LHCN-M2 (cell line): ENCODE measurements at regions not wholly inside any gene's neighbourhood (a gene's known extent, or its start where the extent isn't known, plus 50 kb on each side); places are given as distances from the start of the nearest gene placed in this dataset.
"Not testable (repeated sequence)": the region's sequence is repeated elsewhere in the genome, so short reads cannot be mapped to it uniquely, and the experiment has no call there.

ENCODE experiments used
- DNase-seq: peaks from one replicate; pipeline ENCODE4 v3.0.0-alpha.2; 2012; ENCODE audit warnings: low read depth

DNA sequence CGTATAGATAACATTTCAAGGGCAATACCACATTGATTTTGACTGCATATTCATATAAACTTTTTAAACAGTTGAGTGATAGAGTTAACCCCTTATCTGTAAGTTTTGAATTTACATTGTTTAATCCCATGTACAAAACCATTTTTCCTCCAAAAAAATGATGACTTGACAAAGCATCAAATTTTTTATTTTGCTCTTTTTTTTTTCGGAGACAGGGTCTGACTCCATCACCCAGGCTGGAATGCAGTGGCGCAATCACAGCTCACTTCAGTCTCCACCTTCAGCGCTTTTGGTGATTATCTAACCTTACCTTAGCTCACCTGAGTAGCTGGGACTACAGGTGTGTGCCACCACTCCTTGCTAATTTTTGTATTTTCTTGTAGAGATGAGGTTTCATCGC is 1670.1 kb upstream of the CDH9 start:
- DNase-seq = no peak

DNA sequence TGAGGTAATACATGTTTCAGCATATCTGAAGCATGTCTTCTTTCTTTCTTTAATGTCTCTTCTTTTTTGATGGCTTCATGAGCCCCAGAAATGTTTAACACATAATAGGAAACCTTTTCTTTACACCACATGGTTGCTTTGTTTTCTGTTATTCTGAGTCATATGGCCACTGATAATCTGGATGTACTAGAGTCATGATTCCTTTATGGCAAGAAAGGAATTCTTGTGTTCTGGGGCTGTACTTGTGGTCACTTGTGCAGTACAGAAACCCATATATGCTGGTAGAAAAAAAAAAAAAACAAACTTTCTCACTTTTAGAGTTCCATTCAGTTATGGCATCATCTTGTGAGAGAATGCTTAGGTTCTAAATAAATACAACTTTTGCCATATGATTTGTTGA is 1669.3 kb upstream of the CDH9 start:
- DNase-seq = peak; percentile 37

DNA sequence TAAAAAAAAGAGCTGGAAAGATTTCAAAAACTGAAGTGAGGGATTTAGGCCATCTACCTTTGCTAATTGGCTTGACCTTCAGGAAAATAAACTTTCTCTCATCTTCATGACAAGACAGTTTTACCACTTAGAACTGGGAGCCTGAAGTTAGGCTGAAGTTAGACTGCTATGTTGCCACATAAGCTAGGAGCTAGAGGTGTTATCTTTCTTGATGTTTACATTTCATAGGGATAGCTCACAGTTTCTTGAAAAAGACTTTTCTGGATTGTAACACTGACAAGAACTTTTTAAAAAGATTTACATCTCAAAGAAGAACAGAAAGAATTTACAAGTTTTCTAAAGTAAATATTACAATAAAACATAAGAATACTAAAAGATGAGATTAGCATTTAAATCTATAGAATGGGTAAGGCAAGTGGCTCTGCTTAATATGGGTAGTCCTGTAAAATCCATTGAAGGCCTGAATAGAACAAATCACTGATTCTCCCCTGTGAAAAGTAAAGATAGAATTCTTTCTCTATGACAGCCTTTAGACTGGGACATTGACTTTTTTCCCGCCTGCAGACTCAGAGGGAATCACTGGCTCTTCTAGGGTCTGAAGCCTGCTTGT is 1665.4 kb upstream of the CDH9 start:
- DNase-seq = no peak

DNA sequence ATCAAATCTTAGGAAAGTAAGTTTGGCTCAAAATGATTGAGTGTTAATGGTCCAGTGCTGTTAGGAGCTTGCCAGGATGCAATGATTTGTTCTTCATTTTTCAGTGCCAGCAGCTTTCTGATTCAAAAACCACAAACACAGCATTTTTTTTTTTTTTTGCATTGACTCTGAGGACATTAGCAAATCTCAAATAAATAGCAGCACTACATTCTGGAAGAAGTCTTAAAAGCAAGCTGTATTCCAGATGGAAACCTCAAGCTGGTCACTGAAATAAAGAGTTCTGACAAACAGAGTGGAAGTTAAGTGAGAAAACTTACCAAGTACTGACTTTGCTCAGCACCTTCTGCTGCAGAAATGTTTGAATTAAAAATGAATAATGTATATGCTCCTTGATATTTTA is 1653.1 kb upstream of the CDH9 start:
- DNase-seq = no peak

DNA sequence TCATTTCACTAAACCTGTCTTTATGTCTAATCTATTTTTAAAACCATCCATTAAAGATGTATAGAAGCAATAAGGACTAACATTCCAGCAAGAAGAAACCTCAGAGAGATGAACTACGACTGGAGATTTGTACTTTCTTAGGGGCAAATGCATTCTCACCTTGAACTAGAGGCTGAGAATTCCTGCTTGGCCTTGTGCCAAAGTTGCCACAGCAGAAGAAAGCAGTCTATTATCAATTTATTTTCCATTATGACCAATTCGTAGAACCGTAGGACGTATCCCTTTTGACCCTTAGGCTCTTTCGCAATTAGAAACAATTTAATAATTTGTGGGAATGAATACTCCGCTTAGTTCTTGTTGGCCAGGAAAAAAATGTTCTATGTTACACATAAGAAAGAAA is 1647.4 kb upstream of the CDH9 start:
- no peak for DNase-seq

DNA sequence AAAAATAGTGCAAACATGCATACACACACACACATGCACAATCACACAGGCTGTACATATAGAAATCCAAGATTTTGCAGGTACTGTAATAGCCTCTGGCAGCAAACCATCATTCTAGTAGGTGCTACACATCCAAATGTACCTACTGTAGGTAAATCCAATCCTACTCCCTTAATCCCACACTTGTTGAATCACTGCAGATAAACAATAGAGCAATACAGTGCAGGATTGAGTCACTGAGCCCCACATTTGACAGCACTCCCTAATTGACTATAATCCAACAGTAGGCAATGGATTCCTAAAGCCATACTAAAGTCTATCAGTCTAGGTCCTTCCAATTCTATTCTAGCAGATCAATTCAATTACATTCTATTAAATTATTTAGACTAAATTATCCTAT is 1640.5 kb upstream of the CDH9 start:
- no peak for DNase-seq

DNA sequence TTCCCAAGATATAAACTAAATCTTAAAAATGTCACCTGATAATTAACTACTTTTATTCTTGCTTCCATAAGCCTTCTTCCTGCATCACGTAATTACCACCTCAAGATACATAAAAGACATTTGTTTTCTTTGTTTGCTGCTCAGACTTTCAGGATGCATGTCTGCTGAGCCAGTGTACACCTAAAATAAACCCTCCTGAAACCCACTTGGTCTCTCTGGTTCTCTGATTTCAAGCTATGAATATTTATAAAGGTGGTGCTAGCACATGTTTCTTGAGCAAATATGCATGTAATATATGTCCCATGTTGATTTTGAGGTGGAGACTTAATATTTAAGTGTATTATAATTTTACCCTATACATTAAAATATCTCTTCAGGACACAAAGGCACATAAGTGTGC is 1627.7 kb upstream of the CDH9 start:
- no peak for DNase-seq

DNA sequence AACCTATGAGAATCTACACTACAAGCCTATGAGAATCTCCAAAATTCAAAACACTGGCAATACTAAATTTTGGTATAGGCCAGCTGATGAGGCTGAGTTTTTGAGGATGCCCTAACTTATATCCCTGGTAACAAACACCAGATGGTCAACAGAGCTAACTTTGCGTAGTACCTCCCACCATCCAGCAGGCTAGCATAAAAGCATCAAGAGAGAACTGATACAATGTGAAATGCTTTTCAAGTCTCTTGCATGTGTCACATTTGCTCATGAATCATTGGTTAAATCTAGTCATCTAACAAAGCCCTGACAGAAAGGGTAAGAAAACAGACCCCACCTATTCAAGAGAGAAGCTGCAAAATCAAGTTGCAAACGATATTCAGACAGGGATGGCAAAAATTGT is 1609.7 kb upstream of the CDH9 start:
- DNase-seq = peak; percentile 46

DNA sequence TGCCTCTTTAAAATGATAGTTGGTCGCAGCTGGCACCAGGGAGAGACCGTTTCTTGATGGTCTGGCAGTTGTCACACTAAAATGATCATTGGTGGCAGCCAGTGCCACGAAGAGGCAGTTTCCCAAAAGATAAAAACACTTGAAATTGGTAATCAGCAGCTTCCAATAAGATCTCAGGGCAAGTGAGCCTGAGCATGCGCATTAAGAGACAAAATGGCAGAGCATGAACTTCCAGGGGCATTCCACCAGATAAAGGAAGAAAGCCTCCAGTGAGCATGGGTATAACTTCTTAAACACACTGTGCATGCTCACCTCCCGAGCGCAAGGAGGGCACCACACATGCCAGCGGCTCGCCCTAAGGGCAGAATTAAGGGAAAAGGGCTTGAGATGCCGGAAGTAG is 1594.2 kb upstream of the CDH9 start:
- no peak for DNase-seq

DNA sequence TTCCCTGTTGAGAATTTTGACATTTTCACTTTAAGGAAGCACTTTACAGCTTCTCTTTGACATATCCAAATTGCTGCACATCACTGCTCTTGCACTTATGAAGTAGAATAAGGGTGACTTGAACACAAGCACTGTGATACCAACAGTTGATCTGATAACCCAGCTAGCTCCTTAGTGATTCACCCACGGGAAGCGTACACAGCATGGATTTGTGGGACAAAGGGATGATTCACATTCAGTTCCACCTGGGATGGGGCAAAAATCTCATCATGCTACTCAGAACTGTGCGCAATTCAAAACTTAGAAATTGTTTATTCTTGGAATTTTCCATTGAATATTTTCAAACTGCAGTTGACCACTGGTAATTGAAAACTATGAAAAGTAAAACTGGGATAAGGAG is 1565.5 kb upstream of the CDH9 start:
- no peak for DNase-seq

DNA sequence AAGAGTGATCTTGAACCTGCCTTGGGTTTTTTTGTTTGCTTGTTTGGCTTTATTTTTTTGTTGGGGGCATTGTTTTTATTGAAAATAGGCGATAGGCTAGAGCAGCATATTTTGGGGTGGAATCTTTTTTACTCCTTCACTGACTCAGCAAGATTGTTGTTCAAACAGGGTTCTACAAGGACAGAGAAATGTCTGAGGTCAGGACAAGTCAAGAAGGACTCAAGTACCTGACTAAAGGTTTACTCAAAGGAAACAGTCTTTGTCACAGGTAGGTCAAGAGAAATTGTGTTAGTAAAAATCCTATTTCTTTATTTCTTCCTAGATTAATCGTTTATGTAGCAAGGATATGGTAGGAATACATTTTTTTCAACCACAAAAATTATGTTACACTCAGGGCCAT is 1564.0 kb upstream of the CDH9 start:
- DNase-seq = no peak

DNA sequence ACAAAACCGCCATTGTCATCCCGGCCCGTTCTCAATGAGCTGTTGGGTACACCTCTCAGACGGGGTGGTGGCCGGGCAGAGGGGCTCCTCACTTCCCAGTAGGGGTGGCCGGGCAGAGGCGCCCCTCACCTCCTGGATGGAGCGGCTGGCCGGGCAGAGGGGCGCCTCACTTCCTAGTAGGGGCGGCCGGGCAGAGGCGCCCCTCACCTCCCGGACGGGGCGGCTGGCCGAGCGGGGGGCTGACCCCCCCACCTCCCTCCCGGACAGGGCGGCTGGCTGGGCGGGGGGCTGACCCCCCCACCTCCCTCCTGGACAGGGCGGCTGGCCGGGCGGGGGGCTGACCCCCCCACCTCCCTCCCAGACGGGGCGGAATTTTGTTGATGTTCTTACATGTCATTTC is 1558.3 kb upstream of the CDH9 start:
- not testable (repeated sequence) for DNase-seq

DNA sequence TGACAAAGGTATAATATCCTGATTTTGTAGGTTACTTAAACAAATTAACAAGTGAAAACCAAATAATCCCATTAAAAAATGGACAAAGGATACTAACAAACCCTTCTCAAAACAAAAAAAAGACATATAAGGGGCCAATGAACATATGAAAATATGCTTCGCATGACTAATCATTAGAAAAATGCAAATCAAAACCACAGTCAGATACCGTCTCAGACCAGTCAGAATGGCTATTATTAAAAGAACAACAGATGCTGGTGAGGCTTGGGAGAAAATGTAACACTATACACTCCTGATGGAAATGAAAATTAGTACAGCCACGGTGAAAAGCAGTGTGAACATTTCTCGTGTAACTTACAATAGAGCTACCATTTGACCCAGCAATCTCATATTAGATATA is 1542.2 kb upstream of the CDH9 start:
- DNase-seq = peak; percentile 87

DNA sequence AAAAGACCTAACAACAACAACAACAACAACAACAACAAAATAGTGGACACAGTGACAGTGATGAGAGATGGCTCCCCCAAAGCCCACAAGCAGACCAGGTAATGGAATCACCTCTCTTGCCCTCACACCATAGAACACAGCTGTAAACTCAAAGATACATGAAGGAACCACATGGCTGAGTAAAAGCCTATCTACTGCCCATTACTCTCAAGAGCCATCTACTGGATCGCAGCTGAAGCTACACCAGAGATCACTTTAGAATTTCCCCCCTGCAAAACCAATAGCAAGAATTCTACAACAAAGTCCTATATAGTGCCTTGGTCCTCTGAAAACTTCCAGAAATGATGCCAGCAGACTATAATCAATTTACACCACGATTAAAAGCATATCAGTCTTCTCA is 1537.6 kb upstream of the CDH9 start:
- DNase-seq = peak; percentile 13

DNA sequence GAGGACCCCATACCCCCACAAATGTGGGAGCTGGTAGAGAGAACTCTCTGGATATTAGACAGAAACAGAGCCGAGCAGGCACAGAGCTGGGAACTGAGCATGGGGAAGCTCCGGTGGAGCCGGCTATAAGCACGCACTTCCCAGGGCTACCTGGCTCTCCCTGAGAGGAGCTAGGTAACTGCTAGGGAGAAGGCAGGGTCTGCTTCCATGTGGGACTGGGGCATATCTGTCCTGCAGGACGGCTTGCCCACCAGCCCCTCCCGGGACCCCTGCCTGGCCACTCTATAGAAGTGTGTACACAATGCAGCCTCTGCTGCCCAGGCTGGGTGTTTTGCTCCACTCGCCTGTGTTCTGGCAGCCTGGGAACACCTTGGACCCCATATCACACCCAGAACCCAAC is 1537.0 kb upstream of the CDH9 start:
- DNase-seq = no peak

DNA sequence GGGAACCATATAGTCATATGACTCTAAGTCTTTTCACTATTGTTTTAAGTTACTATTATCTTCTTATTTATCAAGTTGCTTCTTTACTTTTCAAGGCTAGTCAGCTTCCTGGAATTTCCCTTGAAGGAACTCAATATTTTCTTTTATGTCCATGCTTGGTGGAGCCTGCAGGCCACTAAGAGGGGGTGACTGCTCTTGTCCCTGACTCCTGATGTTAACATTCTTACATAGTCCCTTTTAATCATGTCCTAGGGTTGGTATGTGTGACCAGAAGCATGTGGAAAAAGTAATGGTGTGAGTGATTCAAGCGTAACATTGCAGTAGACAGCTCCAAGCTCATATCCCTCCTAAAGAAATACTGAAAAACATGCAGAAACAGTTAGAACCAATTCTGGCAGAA is 1536.2 kb upstream of the CDH9 start:
- no peak for DNase-seq

DNA sequence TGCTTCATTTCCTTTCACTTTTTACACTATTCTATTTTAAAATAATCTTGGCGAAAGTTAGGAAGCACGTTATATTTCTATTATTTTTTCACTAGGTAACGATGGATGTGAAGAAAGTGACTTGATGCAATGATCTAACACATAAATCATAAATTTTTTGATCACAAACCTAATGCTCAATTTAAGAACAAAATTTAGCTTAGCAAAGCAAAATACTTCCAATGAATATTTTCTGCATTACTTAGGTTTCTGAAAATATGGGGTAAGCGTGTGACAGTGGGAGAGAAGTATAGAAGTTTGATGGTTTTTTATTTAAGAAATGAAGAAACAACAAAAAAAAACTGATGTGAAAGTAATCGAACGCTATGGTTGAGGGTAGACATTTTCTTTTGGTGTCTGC is 1528.7 kb upstream of the CDH9 start:
- no peak for DNase-seq

DNA sequence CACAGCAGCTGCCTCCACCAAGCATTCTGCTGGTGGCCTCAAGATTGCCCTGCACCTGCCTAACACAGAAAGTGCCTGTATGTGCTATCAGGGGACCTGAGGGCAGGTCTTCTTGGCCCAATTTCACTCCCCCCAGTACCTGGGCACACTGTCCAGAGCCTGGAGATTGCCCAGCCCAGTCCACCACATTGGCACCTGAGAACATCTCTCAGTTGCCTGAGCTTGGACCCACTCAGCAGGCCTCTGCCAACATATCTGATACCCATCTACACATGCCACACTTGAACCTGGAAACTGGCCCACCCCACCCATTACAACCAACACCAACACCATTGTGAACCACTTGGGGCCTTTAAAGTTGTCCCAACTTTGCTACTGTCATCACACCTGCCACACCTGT is 1523.1 kb upstream of the CDH9 start:
- no peak for DNase-seq

DNA sequence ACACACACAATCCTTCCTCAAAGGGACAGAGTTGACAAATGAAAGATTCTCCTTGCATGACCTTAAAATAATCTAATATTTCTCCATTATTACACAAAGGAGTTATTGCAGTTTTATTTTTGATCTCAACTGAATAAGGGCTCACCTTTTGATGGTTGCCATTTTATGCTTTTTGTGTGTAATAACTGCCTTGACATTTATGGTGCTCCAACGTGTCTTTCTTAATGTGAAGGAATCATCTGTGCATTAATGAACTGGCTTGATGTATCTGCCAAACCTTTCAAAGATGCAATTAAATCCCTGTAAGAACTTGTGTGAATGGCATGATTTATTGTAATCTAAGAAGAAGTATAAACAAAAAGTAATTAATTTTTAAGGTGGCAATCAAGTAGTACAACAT is 1519.8 kb upstream of the CDH9 start:
- no peak for DNase-seq

DNA sequence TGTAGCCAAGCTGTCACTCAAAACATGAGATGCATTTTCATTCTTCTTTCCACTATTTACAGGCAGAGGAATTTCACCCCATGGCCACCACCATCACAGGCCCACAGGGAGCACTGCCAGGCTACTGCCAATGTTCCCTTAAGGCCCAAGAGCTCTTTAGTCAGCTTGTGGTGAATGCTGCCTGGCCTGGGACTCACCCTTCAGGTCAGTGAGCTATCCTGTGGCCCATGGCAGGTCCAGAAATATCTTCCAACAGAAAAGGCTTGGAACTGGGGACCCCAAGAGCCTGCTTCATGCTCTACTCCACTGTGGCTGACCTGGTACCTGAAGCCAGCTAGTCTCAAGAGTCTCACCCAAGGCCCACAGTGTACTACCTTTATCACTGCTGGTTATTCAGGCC is 1518.7 kb upstream of the CDH9 start:
- DNase-seq = no peak

DNA sequence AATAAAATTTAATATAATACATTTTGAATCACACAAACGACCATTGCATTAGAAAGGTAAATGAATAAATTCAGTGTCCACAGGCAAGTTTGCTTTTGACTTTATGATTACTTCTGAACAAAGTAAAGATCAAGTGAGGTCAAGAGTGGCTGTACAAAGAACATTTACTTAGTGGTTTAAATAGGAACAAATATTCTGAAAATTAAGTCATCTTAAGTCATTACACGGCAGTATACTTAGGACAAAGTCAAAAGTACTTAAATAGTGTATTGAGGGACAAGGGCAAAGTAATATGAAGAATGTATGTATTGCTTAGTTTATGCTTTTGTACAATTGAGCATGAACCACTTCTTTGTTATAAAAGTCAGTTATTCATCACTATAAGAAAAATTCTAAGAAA is 1511.2 kb upstream of the CDH9 start:
- DNase-seq = no peak

DNA sequence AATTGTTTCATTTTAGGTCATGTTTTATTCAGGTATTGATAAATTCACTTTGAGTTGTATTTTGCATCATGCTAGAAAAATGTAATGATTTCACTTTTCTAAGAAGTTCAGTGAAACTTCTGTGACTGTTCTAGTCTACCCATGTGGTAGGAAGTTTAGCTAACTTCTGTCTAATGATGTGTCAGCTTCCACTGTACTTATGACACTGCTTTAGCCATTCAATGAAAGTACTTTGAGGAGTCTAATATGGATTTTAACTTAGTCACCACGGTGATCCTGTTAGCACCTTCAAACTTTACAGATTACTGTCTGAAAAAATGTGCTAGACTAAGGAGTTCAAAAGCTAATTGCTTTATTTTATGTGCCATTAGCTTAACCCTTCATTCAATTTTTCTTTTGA is 1510.5 kb upstream of the CDH9 start:
- peak; percentile 20 for DNase-seq

DNA sequence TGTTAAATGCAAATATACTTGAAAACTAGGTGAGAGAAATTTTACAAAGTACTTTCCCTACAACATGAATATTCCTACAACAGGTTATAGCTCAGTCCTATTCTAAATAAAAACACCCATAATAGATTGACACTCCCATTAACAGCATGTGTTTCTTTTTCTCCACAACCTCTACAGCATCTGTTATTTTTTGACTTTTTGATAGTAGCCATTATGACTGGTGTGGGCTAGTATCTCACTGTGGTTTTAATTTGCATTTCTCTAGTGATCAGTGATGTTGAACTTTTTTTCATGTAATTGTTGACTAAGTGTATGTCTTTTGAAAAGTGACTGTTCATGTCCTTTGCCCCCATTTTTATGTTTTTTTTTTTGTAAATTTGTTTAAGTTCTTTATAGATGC is 1506.1 kb upstream of the CDH9 start:
- no peak for DNase-seq

DNA sequence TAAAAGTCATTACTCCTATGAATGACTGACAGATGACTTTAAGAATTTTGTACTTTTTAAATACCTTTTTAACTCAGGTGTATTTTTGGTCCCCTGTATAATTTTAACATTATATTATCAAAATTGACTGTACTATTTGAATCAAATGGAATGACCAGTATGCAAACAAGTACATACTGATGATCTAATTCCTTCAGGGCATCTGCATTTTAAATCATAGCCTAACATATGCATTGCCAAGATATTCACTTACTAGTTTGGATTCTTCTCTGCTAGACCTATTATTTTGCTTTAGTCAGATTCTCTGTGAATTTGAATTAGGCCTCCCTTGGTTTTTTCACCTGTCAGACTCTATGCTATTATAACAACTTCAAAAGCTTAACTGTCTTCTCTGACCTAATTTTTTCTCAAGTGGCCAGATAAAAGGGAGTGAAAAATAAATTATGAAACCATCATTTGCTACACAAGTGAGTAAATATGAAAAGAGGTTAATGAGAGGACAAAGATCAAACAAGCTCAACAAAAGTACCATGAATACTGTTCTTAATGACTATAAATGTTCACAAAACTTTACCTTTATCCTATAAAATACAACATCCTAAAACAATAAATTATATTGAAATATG is 1505.2 kb upstream of the CDH9 start:
- DNase-seq = no peak
